ENCODE measurements at regions not wholly inside any gene's neighbourhood (a gene's known extent, or its start where the extent isn't known, plus 50 kb on each side); places are given as distances from the start of the nearest gene placed in this dataset.

- DNase-seq, result peak in 1 of 10 donors; percentile 67
- intact Hi-C loops (cut with DNase I), result no loop called here
Observed at GRCh38 chr6:169938262-169938701, 186.9 kb downstream of the ERMARD start.

- intact Hi-C loops (cut with DNase I), result no loop called here
- DNase-seq, result peak in 1 of 10 donors; percentile 59
Observed at GRCh38 chr6:169937389-169938261, 186.2 kb downstream of the ERMARD start.

- no peak for DNase-seq
- intact Hi-C loops (cut with DNase I), result no loop called here
Observed at GRCh38 chr6:169936355-169936975, 185.0 kb downstream of the ERMARD start.

GRCh38 chr6:169935861-169936260 lies 184.4 kb downstream of the ERMARD start:
- no peak for DNase-seq
- intact Hi-C loops (cut with DNase I), result no loop called here

DNA sequence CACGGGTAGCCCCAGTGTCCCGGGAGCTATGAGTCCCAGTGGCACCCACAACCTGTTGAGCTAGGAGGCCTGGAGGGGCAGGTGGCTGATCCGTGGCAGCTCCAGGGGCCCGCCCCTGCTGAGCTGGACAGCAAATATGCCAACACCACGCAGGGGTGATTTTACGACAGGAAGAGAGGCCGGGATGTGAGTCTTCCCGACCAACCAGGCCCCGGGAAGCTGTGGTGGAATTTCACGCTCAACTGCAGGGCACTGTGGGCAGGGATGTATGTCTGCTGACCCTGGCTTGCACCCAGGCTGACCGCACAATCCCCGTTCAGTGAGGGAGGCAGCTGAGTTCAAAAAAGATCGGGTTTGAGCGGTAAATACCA lies 183.9 kb downstream of the ERMARD start:
- intact Hi-C loops (cut with DNase I), result no loop called here
- peak in 1 of 10 donors; percentile 55 for DNase-seq

DNA sequence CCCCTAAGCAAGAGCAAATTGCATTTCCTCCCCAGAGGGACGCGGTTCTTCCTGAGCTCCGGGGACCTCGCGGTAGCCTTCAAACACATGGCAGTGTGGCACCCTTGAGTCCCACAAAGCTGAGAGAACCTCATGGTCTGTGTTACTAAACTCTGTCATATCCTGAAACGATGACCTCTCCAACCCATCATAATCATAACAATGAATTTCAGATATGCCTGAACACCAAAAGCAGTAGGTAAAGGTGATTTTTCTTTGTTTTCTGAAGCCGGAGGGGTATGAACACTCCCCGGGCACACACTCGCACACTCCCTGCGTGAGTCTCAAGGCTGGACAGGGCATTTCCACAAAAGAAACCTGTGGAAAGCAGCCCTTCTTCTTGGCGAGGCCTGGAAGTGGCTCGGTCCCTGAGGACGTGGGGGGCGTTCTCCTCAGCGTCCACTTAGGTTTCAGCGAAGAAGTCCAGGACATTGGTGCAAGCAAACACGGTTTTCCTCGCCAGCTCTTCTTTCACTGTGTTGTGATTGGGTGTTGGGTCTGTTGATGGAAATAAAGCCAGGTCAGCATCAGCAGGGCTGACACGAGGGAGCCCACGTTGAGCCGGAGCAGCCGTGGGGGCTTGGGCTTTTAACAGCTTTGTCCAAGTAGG lies 183.4 kb downstream of the ERMARD start:
- DNase-seq, result no peak
- intact Hi-C loops (cut with DNase I), result no loop called here

DNA sequence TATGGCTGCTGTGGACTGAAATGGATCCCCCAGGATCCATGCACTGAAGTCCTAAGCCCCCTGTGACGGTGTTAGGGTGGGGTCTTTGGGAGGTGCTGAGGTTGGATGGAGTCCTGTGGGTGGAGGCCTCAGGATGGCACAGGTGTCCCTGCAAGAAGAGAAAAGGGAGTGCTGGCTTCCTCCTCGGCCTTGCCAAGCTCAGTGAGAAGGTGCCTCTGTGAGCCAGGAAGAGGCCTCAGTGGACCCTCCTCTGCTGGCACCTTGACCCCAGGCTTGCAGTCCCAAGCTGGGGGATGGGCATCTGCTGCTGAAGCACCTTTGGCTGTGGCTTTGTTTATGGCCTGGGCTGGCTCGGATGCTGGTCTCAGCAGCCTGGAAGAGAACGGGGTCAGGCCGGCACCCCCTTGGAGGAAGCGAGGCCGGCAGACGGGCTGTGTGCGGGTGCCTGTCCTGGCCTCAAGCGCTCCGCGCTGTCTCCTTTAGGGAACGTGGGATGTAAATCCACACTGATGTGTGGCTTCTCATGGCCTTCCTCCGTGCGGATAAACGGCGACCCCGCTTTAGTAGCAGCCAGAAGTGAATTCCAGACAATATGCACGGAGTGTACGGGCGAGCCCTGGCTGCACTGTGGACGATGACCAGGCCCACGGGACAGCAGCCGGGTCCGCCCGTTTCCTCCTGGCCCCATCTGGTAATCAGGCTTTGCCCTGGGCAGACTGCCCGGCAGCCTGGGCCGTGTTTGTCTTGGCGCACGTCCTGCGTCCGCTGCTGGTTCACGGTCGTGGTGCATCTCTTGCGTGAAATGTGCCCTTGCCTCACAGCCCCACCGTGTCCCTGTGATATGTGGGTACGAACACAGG lies 182.6 kb downstream of the ERMARD start:
- intact Hi-C loops (cut with DNase I), result no loop called here
- peak in 3 of 10 donors; percentile 34 to 86 (median 77) for DNase-seq

GRCh38 chr6:169933251-169933821 lies 181.9 kb downstream of the ERMARD start:
- intact Hi-C loops (cut with DNase I), result no loop called here

DNA sequence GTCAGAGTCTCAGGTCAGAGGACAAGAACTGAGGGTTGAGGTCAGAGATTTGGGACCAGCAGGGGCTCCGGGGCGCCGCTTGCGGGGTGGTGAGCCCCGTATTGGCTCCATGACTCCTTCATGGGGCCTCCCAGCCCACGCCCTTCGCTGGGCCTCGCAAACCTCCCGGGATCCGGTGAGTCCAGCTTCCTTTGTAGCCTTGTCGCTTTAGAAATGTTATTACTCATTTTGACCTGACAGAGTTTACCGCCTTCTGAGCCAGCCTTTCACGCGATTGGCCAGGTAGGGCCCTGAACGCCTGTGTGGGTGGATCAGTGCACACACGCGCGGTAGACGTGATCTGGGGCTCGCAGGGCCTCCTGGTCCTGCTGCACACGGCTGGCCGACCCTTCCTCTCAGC lies 181.1 kb downstream of the ERMARD start:
- DNase-seq, result peak in 1 of 10 donors; percentile 76
- intact Hi-C loops (cut with DNase I), result no loop called here

More at GRCh38 chr6:169933251-169933821, 181.9 kb downstream of the ERMARD start:
- DNase-seq, result peak in 1 of 10 donors; percentile 57

- no peak for DNase-seq
- intact Hi-C loops (cut with DNase I), result no loop called here
Observed at GRCh38 chr6:169931261-169931660, 179.8 kb downstream of the ERMARD start.

DNA sequence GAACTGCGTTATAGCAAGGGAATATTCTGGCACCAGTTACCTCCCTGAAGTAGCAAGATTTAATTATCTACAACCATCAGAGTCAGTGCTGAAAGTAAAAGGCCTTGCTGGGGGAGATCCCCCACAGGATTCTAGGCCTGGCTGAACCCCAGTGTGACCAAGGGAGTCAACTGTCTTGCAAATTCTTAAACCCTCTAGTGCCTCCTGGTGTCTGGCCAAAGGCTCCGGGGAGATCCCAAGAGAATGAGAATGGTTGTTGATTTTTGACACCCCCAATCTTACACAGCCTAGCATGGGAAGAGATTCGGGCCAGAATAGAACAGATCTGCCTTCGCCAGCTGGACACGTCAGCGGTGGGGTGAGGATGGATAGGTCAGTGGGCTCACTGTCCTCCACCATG lies 179.4 kb downstream of the ERMARD start:
- no peak for DNase-seq
- intact Hi-C loops (cut with DNase I), result no loop called here

GRCh38 chr6:169927711-169928110 lies 176.3 kb downstream of the ERMARD start:
- no peak for DNase-seq
- intact Hi-C loops (cut with DNase I), result no loop called here

- intact Hi-C loops (cut with DNase I), result no loop called here
- no peak for DNase-seq
Observed at GRCh38 chr6:169926617-169927417, 175.4 kb downstream of the ERMARD start.

DNA sequence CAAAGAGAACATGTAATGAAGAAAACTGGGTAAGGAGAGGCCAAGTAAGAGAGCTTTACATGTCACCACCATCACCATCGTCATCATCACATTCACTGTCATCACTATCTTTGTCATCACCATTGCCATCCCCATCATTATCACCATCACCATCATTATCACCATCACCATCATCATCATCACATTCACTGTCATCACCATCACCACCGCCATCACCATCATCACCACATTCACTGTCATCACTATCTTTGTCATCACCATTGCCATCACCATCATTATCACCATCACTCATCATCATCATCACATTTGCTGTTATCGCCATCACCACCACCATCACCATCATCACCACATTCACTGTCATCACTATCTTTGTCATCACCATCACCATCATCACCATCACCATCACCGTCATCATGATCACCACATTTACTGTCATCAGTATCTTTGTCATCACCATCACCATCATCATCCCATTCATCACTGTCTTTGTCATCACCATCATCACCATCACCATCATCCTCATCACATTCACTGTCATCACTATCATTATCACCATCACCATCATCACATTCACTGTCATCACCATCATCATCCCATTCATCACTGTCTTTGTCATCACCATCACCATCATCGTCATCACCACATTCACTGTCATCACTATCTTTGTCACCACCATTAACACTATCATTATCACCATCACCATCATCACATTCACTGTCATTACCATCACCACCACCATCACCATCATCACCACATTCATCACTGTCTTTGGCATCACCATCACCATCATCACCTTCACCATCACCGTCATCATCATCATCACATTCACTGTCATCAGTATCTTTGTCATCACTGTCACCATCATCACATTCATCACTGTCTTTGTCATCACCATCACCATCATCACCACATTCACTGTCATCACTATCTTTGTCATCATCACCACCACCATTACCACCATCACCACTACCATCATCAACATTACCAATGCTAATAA lies 172.3 kb downstream of the ERMARD start:
- DNase-seq, result no peak
- intact Hi-C loops (cut with DNase I), result no loop called here

GRCh38 chr6:169921853-169922824 lies 170.7 kb downstream of the ERMARD start:
- DNase-seq, result peak in 2 of 10 donors; percentile 63 to 82

GRCh38 chr6:169921217-169921616 lies 169.8 kb downstream of the ERMARD start:
- no peak for DNase-seq
- intact Hi-C loops (cut with DNase I), result no loop called here

More at GRCh38 chr6:169921853-169922824, 170.7 kb downstream of the ERMARD start:
- intact Hi-C loops (cut with DNase I), result no loop called here

Data from posterior cingulate gyrus (tissue), 11 donors.